HCT116 (cell line): ENCODE measurements at regions not wholly inside any gene's neighbourhood (a gene's known extent, or its start where the extent isn't known, plus 50 kb on each side); places are given as distances from the start of the nearest gene placed in this dataset.

Experiments used
- ATAC-seq: fragments of 200-7000 bp; cut with Tn5 transposase; 2 replicates; pipeline ENCODE4 v1.9.1; 2020; ENCODE audit warnings: mild to moderate bottlenecking, moderate library complexity
- BruUV-seq: library from RNA; stranded (reverse); fragments of 400-500 nt; replicated peaks from 2 replicates; lab custom pipeline; 2021; lab: Mats Ljungman, UMichigan
- CTCF ChIA-PET: fragments of 300-600 bp; sonication (Branson Sonifier 250); formaldehyde crosslinking; loops from one replicate; lab custom pipeline; 2021; ENCODE audit warnings: antibody characterized with exemption; lab: Charles Lee
- POLR2A ChIA-PET: fragments of 300-600, 350-600 bp; sonication (Branson Sonifier 250); formaldehyde crosslinking; loops from one replicate; lab custom pipeline; 2021; ENCODE audit warnings: antibody characterized with exemption; lab: Charles Lee
- RAD21 ChIA-PET, 2 experiments: fragments of 300-600 bp; sonication (Branson Sonifier 250); formaldehyde crosslinking; loops; one replicate each; lab custom pipeline; 2023; ENCODE audit warnings: low total read pairs in 2 of 2; ENCODE audit not compliant: uncharacterized antibody in 2 of 2, unreplicated experiment in 2 of 2, low non-redundant PET in 1 of 2; lab: Charles Lee
- DNase-seq: peaks from one replicate; pipeline ENCODE4 v3.0.0-alpha.2; 2010; ENCODE audit warnings: low read depth, low spot score
- H2AFZ ChIP-seq: fragments of 200-600 bp; shearing (Covaris generic), sonication (generic); 2 replicates; pipeline ENCODE4 v1.6.1; 2017; ENCODE audit warnings: low read depth, mixed run types, mixed read lengths, antibody characterized with exemption, low read length; ENCODE audit not compliant: poor library complexity, severe bottlenecking
- H3K27ac ChIP-seq: 2 replicates; pipeline ENCODE4 v1.5.1; 2012; ENCODE audit warnings: low read depth, low read length
- H3K27me3 ChIP-seq: fragments of 200-600 bp; sonication (generic); 2 replicates; pipeline ENCODE4 v1.6.1; 2016; ENCODE audit warnings: mixed run types, low read length, mixed read lengths; ENCODE audit not compliant: insufficient read depth
- H3K36me3 ChIP-seq, 2 experiments: fragments of 200-500 bp in 1 of 2; fragments of 200-600 bp in 1 of 2; sonication (Bioruptor generic) in 1 of 2; sonication (generic) in 1 of 2; 2 replicates each; pipeline versions ENCODE4 v1.5.1 to v1.6.1; 2014 to 2016; ENCODE audit warnings: low read length in 2 of 2, inconsistent platforms in 1 of 2, mixed read lengths in 1 of 2, mixed run types in 1 of 2; ENCODE audit not compliant: insufficient read depth in 2 of 2, control insufficient read depth in 1 of 2
- H3K4me1 ChIP-seq, 2 experiments: fragments of 200-600 bp in 1 of 2; sonication (generic) in 1 of 2; 2 replicates each; pipeline versions ENCODE4 v1.5.1 to v1.6.1; 2012 to 2017; ENCODE audit warnings: low read length in 2 of 2, inconsistent platforms in 1 of 2, mild to moderate bottlenecking in 1 of 2, mixed read lengths in 1 of 2, mixed run types in 1 of 2, moderate library complexity in 1 of 2; ENCODE audit not compliant: insufficient read depth in 2 of 2, control insufficient read depth in 1 of 2
- H3K4me2 ChIP-seq: fragments of 200-600 bp; sonication (generic); 2 replicates; pipeline ENCODE4 v1.6.1; 2017; ENCODE audit warnings: mixed run types, low read length, mixed read lengths
- H3K4me3 ChIP-seq, 2 experiments: fragments of 200-600 bp in 1 of 2; sonication (generic) in 1 of 2; replicated peaks in 1 of 2; 2 replicates each; pipeline ENCODE4 v1.5.1; 2011 to 2016; ENCODE audit warnings: low read length in 2 of 2, control low read depth in 1 of 2, low read depth in 1 of 2, mild to moderate bottlenecking in 1 of 2, mixed read lengths in 1 of 2, mixed run types in 1 of 2
- H3K79me2 ChIP-seq: fragments of 200-600 bp; sonication (generic); 2 replicates; pipeline ENCODE4 v1.6.1; 2017; ENCODE audit warnings: mild to moderate bottlenecking, mixed run types, low read length, moderate library complexity, mixed read lengths; ENCODE audit not compliant: insufficient read depth
- H3K9ac ChIP-seq: fragments of 200-600 bp; sonication (generic); 2 replicates; pipeline ENCODE4 v1.6.1; 2016; ENCODE audit warnings: low read length, mixed read lengths
- H3K9me2 ChIP-seq: fragments of 200-600 bp; sonication (generic), shearing (Covaris generic); 2 replicates; pipeline ENCODE4 v1.6.1; 2017; ENCODE audit warnings: mixed run types, mild to moderate bottlenecking, moderate library complexity; ENCODE audit not compliant: insufficient read depth
- H3K9me3 ChIP-seq, 2 experiments: fragments of 200-500 bp in 1 of 2; fragments of 200-600 bp in 1 of 2; sonication (Bioruptor generic) in 1 of 2; sonication (generic) in 1 of 2; 2 replicates each; pipeline ENCODE4 v1.6.1; 2014 to 2017; ENCODE audit warnings: low read length in 2 of 2, mixed read lengths in 2 of 2, inconsistent platforms in 1 of 2, low read depth in 1 of 2, mild to moderate bottlenecking in 1 of 2, mixed run types in 1 of 2, moderate library complexity in 1 of 2; ENCODE audit not compliant: control insufficient read depth in 1 of 2, insufficient read depth in 1 of 2
- H4K20me1 ChIP-seq: fragments of 200-600 bp; sonication (generic), shearing (Covaris generic); 2 replicates; pipeline ENCODE4 v1.6.1; 2017; ENCODE audit warnings: mixed run types, mild to moderate bottlenecking, moderate library complexity; ENCODE audit not compliant: insufficient read depth
- ATF3 ChIP-seq: IDR thresholded peaks from 2 replicates; pipeline ENCODE4 v1.6.1; 2012
- CBX3 ChIP-seq: IDR thresholded peaks from 2 replicates; pipeline ENCODE4 v1.6.1; 2012; ENCODE audit warnings: low read depth
- CEBPB ChIP-seq: IDR thresholded peaks from 2 replicates; pipeline ENCODE4 v1.6.1; 2012; ENCODE audit warnings: low read depth
- CTCF ChIP-seq, 3 experiments: fragments of 200-600 bp in 1 of 3; sonication (generic) in 1 of 3; IDR thresholded peaks in 2 of 3; conservative IDR thresholded peaks in 1 of 3; 2 replicates each; pipeline ENCODE4 v1.5.1; 2012 to 2017; ENCODE audit warnings: low read depth in 2 of 3, low read length in 2 of 3, antibody characterized with exemption in 1 of 3, borderline replicate concordance in 1 of 3, control low read depth in 1 of 3, mild to moderate bottlenecking in 1 of 3, mixed read lengths in 1 of 3, mixed run types in 1 of 3, moderate library complexity in 1 of 3; ENCODE audit not compliant: insufficient read depth in 1 of 3
- EGR1 ChIP-seq: IDR thresholded peaks from 2 replicates; pipeline ENCODE4 v1.6.1; 2012; ENCODE audit warnings: low read depth
- EZH2 ChIP-seq: fragments of 200-600 bp; sonication (generic); IDR thresholded peaks from 2 replicates; pipeline ENCODE4 v1.6.1; 2017; ENCODE audit warnings: antibody characterized with exemption, mixed run types
- EZH2phosphoT487 ChIP-seq: fragments of 200-600 bp; IDR thresholded peaks from 2 replicates; pipeline ENCODE4 v1.6.1; 2018; ENCODE audit warnings: antibody characterized with exemption, borderline replicate concordance
- FOSL1 ChIP-seq: IDR thresholded peaks from 2 replicates; pipeline ENCODE4 v1.6.1; 2012; ENCODE audit warnings: low read depth
- JUND ChIP-seq: IDR thresholded peaks from 2 replicates; pipeline ENCODE4 v1.6.1; 2012
- MAX ChIP-seq: IDR thresholded peaks from 2 replicates; pipeline ENCODE4 v1.6.1; 2012
- POLR2A ChIP-seq: IDR thresholded peaks from 2 replicates; pipeline ENCODE4 v1.7.0; 2011; ENCODE audit warnings: borderline replicate concordance; ENCODE audit not compliant: insufficient read depth, insufficient read length; ENCODE audit errors: extremely low read depth
- POLR2AphosphoS5 ChIP-seq: IDR thresholded peaks from 2 replicates; pipeline ENCODE4 v1.6.1; 2011; ENCODE audit warnings: mild to moderate bottlenecking, low read depth, low read length, moderate library complexity
- RAD21 ChIP-seq: IDR thresholded peaks from 2 replicates; pipeline ENCODE4 v1.6.1; 2012; ENCODE audit warnings: low read depth, mild to moderate bottlenecking
- REST ChIP-seq: IDR thresholded peaks from 2 replicates; pipeline ENCODE4 v1.6.1; 2012; ENCODE audit warnings: low read depth
- SRF ChIP-seq: IDR thresholded peaks from 2 replicates; pipeline ENCODE4 v1.6.1; 2012; ENCODE audit warnings: low read depth
- TCF7L2 ChIP-seq: IDR thresholded peaks from 2 replicates; pipeline ENCODE4 v1.7.0; 2011; ENCODE audit warnings: borderline replicate concordance, inconsistent platforms; ENCODE audit not compliant: insufficient read depth, insufficient read length; ENCODE audit errors: extremely low read depth
- ZFX ChIP-seq: fragments of 450-650 bp; IDR thresholded peaks from 2 replicates; pipeline ENCODE4 v1.6.1; 2017
- ZNF274 ChIP-seq: fragments of 200-500 bp; sonication (Bioruptor generic); IDR thresholded peaks from 2 replicates; pipeline ENCODE4 v1.6.1; 2014; ENCODE audit warnings: mild to moderate bottlenecking, low read depth, low read length, inconsistent platforms
- intact Hi-C: fragments of 100-400 bp; cut with micrococcal nuclease; formaldehyde crosslinking; loops from 2 replicates; pipeline ENCODE4 v1.10.0; 2022

GRCh38 chr5:85159395-85159794, 774.7 kb upstream of the EDIL3 start:
- H3K27ac ChIP-seq, result no peak overlapping the region
- no peak overlapping the region for H2AFZ ChIP-seq
- ChIA-PET CTCF (no interaction called here), RAD21 (no interaction called here), POLR2A (no interaction called here)
- no peaks in the 10 kb centered on the region for H3K27me3 ChIP-seq
- no peak for DNase-seq
- no peak for ATAC-seq
- H3K4me1 ChIP-seq, result no peaks in the 10 kb centered on the region
- H3K79me2 ChIP-seq, result no peaks in the 10 kb centered on the region
- no peaks in the 10 kb centered on the region for H4K20me1 ChIP-seq
- no peaks in the 10 kb centered on the region for H3K9me3 ChIP-seq
- intact Hi-C loops, result no loop called here
- TF ChIP-seq CEBPB (no peak), EZH2 (no peak), POLR2A (no peak), ATF3 (no peak), EZH2phosphoT487 (no peak), EGR1 (no peak), POLR2AphosphoS5 (no peak), RAD21 (no peak), SRF (no peak), MAX (no peak), REST (no peak), FOSL1 (no peak), CBX3 (no peak), ZFX (no peak), TCF7L2 (no peak), CTCF (IDR thresholded peaks at IDR 0.05 in 2 of 3, conservative IDR thresholded peaks at IDR 0.05 in 1 of 3; ENCODE audit: borderline replicate concordance in 1 of 3, insufficient read depth in 1 of 3, low read depth in 2 of 3, low read length in 2 of 3) (no peak), ZNF274 (no peak), JUND (no peak)
- no peak overlapping the region for H3K4me2 ChIP-seq
- no peak overlapping the region for H3K4me3 ChIP-seq
- H3K9ac ChIP-seq, result no peak overlapping the region
- BruUV-seq, result no TSS peak
- 0 out of 2 replicates have a peak, but pooled peaks cover 2% of the 10 kb centered on the region for H3K9me2 ChIP-seq
- no peaks in the 10 kb centered on the region for H3K36me3 ChIP-seq
